HepG2 (cell line): ENCODE measurements at regions not wholly inside any gene's neighbourhood (a gene's known extent, or its start where the extent isn't known, plus 50 kb on each side); places are given as distances from the start of the nearest gene placed in this dataset.

Source experiments
- FOXC1 ChIP-seq: sonication (generic); formaldehyde crosslinking; IDR thresholded peaks from 2 replicates; pipeline ENCODE4 v1.8.0; 2022; ENCODE audit warnings: mild to moderate bottlenecking, missing genetic modification reagents, borderline replicate concordance
- NCOA5 ChIP-seq: sonication (generic); formaldehyde crosslinking; IDR thresholded peaks from 2 replicates; pipeline ENCODE4 v1.4.0; 2020; ENCODE audit warnings: missing genetic modification reagents
- POLR2A ChIP-seq, 2 experiments: IDR thresholded peaks; 2 replicates each; pipeline ENCODE4 v1.6.1; 2011; ENCODE audit warnings: low read depth in 2 of 2, low read length in 2 of 2, mild to moderate bottlenecking in 1 of 2, moderate library complexity in 1 of 2; ENCODE audit not compliant: insufficient read depth in 1 of 2
- RAD21 ChIP-seq: fragments of 450-650 bp; formaldehyde crosslinking; IDR thresholded peaks from 2 replicates; pipeline ENCODE4 v1.5.0; 2020; ENCODE audit warnings: mild to moderate bottlenecking
- RFXANK ChIP-seq: IDR thresholded peaks from 2 replicates; pipeline ENCODE4 v1.6.1; 2016
- ZNF331 ChIP-seq: sonication (generic); formaldehyde crosslinking; IDR thresholded peaks from 2 replicates; pipeline ENCODE4 v1.4.0; 2020; ENCODE audit warnings: missing genetic modification reagents
- ZNF713 ChIP-seq: sonication (generic); formaldehyde crosslinking; IDR thresholded peaks from 2 replicates; pipeline ENCODE4 v1.4.0; 2020; ENCODE audit warnings: mild to moderate bottlenecking, missing genetic modification reagents
- TF ChIP-seq, protein P1 (sequence below): IDR thresholded peaks from 2 replicates; pipeline ENCODE4 v1.6.1; 2016; ENCODE audit warnings: mild to moderate bottlenecking
- TF ChIP-seq, protein P2 (sequence below): sonication (generic); formaldehyde crosslinking; IDR thresholded peaks from 2 replicates; pipeline ENCODE4 v1.5.1; 2020; ENCODE audit warnings: mild to moderate bottlenecking, missing genetic modification reagents
- TF ChIP-seq, protein P3 (sequence below): sonication (generic); formaldehyde crosslinking; IDR thresholded peaks from 2 replicates; pipeline ENCODE4 v1.4.0; 2020; ENCODE audit warnings: missing genetic modification reagents, borderline replicate concordance

DNA sequence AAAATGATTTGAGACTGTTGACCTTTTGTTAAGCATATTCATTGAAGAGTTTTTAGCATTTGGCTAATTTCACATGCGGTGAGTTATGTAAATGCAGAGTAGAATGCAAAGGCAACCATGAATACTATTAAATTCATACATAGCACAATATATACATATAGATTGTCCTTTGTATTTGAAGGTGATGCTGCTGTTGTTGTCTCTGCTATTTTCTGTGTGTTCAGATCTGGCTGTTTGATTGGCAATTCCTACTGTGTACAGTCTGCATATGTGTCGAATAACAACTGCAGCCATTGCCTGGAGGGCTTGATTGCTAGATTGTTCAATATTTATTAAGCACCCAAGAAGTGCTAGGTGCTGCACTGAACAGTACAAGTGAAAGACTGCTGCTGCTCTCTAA, 187.4 kb downstream of the FOXG1 start (continued):
- TF ChIP-seq, protein P1, sequence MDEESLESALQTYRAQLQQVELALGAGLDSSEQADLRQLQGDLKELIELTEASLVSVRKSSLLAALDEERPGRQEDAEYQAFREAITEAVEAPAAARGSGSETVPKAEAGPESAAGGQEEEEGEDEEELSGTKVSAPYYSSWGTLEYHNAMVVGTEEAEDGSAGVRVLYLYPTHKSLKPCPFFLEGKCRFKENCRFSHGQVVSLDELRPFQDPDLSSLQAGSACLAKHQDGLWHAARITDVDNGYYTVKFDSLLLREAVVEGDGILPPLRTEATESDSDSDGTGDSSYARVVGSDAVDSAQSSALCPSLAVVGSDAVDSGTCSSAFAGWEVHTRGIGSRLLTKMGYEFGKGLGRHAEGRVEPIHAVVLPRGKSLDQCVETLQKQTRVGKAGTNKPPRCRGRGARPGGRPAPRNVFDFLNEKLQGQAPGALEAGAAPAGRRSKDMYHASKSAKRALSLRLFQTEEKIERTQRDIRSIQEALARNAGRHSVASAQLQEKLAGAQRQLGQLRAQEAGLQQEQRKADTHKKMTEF (CRISPR knock-in tag) = no peak
- TF ChIP-seq ZNF331 (CRISPR knock-in tag) (no peak), POLR2A (IDR thresholded peaks at IDR 0.05; ENCODE audit: insufficient read depth in 1 of 2, low read depth in 2 of 2, low read length in 2 of 2) (no peak), RAD21 (CRISPR knock-in tag) (no peak), ZNF713 (CRISPR knock-in tag) (no peak), FOXC1 (CRISPR knock-in tag) (no peak), NCOA5 (CRISPR knock-in tag) (no peak), RFXANK (no peak)
- TF ChIP-seq, protein P2, sequence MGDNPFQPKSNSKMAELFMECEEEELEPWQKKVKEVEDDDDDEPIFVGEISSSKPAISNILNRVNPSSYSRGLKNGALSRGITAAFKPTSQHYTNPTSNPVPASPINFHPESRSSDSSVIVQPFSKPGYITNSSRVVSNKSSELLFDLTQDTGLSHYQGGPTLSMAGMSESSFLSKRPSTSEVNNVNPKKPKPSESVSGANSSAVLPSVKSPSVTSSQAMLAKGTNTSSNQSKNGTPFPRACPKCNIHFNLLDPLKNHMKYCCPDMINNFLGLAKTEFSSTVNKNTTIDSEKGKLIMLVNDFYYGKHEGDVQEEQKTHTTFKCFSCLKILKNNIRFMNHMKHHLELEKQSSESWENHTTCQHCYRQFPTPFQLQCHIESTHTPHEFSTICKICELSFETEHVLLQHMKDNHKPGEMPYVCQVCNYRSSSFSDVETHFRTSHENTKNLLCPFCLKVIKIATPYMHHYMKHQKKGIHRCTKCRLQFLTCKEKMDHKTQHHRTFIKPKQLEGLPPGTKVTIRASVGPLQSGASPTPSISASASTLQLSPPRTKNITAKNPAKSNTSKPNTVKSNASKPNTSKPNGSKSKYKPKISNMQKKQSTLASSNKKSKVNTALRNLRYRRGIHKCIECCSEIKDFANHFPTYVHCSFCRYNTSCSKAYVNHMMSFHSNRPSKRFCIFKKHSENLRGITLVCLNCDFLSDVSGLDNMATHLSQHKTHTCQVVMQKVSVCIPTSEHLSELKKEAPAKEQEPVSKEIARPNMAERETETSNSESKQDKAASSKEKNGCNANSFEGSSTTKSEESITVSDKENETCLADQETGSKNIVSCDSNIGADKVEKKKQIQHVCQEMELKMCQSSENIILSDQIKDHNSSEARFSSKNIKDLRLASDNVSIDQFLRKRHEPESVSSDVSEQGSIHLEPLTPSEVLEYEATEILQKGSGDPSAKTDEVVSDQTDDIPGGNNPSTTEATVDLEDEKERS (CRISPR knock-in tag) = no peak
- TF ChIP-seq, protein P3, sequence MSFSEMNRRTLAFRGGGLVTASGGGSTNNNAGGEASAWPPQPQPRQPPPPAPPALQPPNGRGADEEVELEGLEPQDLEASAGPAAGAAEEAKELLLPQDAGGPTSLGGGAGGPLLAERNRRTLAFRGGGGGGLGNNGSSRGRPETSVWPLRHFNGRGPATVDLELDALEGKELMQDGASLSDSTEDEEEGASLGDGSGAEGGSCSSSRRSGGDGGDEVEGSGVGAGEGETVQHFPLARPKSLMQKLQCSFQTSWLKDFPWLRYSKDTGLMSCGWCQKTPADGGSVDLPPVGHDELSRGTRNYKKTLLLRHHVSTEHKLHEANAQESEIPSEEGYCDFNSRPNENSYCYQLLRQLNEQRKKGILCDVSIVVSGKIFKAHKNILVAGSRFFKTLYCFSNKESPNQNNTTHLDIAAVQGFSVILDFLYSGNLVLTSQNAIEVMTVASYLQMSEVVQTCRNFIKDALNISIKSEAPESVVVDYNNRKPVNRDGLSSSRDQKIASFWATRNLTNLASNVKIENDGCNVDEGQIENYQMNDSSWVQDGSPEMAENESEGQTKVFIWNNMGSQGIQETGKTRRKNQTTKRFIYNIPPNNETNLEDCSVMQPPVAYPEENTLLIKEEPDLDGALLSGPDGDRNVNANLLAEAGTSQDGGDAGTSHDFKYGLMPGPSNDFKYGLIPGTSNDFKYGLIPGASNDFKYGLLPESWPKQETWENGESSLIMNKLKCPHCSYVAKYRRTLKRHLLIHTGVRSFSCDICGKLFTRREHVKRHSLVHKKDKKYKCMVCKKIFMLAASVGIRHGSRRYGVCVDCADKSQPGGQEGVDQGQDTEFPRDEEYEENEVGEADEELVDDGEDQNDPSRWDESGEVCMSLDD (CRISPR knock-in tag) = no peak
